CMK (cell line): ENCODE measurements at regions not wholly inside any gene's neighbourhood (a gene's known extent, or its start where the extent isn't known, plus 50 kb on each side); places are given as distances from the start of the nearest gene placed in this dataset.
"Not testable (repeated sequence)": the region's sequence is repeated elsewhere in the genome, so short reads cannot be mapped to it uniquely, and the experiment has no call there.

Experiments used
- DNase-seq: peaks from one replicate; pipeline ENCODE4 v3.0.0-alpha.2; 2010; ENCODE audit warnings: low read depth

DNA sequence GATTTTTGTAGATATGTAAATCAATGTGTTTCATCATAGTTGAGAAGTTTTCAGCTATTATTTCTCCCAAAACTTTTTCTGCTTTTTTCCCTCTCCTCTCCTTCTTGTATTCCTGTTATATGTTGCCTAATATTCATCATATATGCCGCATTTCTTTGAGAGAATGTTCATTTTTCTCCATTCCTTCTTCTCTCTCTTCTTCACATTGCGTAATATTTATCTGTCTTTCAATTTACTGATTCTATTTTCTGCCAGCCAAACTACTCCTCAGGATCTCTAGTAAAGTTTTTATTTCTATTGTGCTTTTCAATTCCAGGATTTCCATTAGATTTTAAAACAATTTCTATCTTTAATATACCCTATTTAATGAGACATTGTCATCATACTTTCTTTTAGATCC lies 896.8 kb downstream of the EPHA7 start:
- DNase-seq: no peak

DNA sequence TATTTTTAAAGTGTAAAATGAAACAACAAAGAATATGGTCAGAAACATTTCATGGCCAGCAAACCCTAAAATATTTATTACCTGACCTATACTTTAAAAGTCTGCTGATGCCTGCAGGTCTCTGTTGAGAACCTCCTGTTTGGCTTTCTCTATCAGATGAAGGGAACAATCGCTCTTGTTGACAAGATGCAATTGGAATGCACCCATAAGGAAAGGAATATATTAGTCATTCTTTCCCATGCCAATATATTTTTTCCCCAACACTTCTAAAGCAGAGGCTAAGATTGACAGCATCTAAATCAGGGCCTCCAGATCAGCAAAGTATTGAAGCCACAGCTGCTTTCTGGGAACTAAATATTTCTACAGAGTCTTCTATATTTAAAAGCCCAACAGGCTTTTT lies 897.8 kb downstream of the EPHA7 start:
- DNase-seq: no peak

GRCh38 chr6:92510137-92510536 lies 909.2 kb downstream of the EPHA7 start:
- no peak for DNase-seq

DNA sequence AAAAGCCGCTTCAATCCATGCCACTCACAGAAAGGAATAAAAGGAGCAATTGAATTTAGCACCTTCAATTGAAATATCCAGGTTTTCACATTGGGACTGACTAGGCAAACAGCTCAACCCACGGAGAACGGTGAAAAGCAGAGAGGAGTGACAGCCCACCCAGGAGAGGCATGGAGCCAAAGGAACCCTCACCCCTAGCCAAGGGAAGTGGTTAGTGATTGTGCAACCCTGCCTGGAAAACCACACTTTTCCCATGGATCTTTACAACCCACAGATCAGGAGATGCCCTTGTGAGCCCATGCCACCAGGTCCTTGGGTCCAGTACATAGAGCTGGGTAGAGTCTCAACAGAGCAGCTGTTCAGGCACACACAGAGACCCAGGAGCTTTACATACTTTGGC lies 911.8 kb downstream of the EPHA7 start:
- DNase-seq: no peak

GRCh38 chr6:92504509-92504908 lies 914.9 kb downstream of the EPHA7 start:
- no peak for DNase-seq

GRCh38 chr6:92497281-92497680 lies 922.1 kb downstream of the EPHA7 start:
- no peak for DNase-seq

DNA sequence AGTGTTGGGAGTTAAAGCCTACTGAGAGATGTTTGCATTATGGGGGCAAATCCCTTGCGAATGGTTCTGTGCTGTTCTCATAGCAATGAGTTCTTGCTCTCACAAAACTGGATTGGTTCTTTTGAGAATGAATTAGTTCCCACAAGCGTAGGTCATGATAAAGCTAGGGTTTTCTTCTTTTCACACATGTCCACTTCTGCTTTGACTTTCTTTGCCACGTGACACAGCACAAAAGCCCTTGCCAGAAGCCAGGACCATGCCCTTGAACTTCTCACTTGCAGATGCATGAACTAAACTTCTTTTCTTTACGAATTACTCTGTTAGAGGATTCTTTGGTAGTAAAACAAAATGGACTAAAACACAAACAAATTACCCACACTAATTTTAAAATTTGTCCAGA lies 922.8 kb downstream of the EPHA7 start:
- no peak for DNase-seq

DNA sequence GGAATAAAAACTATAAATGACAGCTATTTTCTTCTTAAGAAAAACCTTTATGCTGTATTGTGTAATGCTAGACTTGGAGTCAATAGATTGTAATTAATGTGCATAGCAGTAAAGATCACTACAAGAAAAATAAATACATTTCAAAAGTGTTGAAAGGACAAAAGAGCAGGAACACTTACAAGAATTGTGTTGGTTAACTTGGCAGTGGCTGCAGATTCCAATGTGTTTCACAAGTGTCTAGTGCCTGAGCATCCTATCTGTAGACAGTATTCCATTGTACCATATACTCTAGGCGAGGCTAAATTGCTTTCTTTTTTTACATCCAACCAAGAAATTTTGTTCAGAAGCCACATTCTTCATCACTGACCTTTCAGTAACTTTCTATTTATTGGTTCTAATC lies 924.1 kb downstream of the EPHA7 start:
- DNase-seq: no peak

DNA sequence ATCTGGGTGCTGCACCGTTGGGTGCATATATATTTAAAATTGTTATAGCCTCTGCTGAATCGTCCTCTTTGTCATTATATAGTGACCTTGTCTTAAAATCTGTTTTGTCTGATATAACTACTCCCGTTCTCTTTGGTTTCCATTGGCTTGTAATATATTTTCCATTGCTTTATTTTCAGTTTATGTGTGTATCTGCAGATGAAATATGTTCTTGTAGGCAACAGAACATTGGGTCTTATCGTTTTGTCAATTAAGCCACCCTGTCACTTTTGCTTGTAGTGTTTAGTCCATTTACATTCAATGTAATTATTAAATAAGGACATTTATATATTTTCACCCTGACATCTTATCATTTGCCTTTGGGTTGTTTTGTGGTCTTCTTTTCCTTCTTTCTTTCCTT lies 933.9 kb downstream of the EPHA7 start:
- no peak for DNase-seq

- no peak for DNase-seq
Observed at GRCh38 chr6:92479831-92480230, 939.5 kb downstream of the EPHA7 start.

DNA sequence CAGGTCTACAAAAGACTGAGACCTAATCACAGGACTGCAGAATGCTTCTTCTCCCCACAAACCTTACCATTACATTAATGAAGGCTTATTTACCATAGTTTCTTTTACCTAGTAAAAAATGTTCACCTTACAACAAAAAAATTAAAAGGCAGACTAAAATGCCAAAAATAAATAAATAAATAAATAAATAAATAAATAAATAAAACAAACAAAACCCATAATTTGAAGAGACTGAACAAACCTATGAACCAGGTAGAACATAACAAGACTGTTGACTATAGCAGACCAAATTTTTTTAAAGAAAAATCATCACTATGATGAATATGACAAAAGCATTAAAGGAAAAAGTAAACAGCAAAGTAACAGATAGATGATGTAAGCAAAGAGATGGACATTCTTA lies 946.3 kb downstream of the EPHA7 start:
- no peak for DNase-seq

GRCh38 chr6:92469186-92469828 lies 950.1 kb downstream of the EPHA7 start:
- DNase-seq: no peak

- DNase-seq: no peak
Observed at GRCh38 chr6:92468066-92468465, 951.3 kb downstream of the EPHA7 start.

GRCh38 chr6:92460133-92460532 lies 959.2 kb downstream of the EPHA7 start:
- DNase-seq: no peak

- no peak for DNase-seq
Observed at GRCh38 chr6:92459606-92460005, 959.8 kb downstream of the EPHA7 start.

DNA sequence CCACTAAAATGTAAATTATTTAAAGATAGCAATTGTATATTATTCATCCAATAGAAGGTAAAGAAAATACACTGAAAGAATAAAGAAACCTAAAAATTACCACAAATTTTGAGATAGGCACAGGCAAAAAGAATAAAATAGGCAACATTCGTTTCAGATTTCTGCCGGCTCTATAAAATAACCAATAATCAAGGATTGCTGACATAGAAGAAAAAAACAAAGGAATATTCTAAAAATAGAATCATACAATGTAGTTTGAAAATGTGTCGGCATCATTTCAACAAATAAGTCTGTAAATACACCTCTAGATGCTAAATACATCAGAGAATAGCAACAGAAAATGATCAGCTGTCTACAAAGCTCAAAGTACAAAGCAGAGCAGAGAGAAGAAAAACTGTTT lies 973.3 kb downstream of the EPHA7 start:
- DNase-seq: no peak

GRCh38 chr6:92433911-92434310 lies 985.4 kb downstream of the EPHA7 start:
- no peak for DNase-seq

GRCh38 chr6:92431502-92431901 lies 987.9 kb downstream of the EPHA7 start:
- DNase-seq: no peak

DNA sequence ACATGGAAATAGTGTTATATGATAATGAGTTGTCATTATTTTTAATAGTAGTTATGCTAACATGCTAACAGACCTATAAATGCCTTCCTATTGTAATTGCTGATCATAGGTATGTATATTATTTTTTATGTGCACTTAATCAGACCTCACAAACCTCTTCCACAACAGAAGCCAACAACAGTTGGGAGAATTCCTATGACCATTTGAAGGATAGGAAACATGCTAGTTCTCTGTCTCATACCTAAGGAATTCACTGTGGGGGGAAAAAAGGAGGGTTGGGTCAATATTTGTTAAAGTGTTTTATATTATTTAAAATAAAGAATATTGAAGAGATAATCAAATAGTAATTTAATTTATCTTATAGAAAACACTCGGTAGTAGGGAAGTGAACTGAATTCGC lies 990.9 kb downstream of the EPHA7 start:
- no peak for DNase-seq

- DNase-seq: no peak
Observed at GRCh38 chr6:92427453-92427852, 991.9 kb downstream of the EPHA7 start.

- DNase-seq: no peak
Observed at GRCh38 chr6:92415656-92416055, 1003.7 kb downstream of the EPHA7 start.

DNA sequence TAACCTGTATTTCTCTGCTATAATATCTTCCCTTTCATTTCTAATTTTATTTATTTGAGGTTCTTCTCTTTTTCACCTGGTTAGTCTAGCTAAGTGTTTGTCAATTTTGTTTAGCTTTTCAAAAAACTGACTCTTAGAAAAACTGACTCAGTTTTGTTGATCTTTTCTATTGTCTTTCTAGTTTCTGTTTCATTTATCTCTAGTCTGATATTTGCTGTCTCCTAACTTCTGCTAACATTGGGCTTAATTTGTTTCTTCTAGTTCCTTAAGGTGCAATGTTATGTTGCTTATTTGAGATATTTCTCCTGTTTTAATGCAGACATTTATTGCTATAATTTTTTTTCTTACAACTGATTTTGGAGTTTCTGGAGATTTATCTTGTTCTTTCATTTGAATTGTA lies 1011.0 kb downstream of the EPHA7 start:
- DNase-seq: no peak

- no peak for DNase-seq
Observed at GRCh38 chr6:92404281-92404680, 1015.1 kb downstream of the EPHA7 start.

- no peak for DNase-seq
Observed at GRCh38 chr6:92399911-92400310, 1019.4 kb downstream of the EPHA7 start.

- DNase-seq: not testable (repeated sequence)
Observed at GRCh38 chr6:92388706-92389105, 1030.7 kb downstream of the EPHA7 start.
